ENCODE measurements at regions not wholly inside any gene's neighbourhood (a gene's known extent, or its start where the extent isn't known, plus 50 kb on each side); places are given as distances from the start of the nearest gene placed in this dataset.

DNA sequence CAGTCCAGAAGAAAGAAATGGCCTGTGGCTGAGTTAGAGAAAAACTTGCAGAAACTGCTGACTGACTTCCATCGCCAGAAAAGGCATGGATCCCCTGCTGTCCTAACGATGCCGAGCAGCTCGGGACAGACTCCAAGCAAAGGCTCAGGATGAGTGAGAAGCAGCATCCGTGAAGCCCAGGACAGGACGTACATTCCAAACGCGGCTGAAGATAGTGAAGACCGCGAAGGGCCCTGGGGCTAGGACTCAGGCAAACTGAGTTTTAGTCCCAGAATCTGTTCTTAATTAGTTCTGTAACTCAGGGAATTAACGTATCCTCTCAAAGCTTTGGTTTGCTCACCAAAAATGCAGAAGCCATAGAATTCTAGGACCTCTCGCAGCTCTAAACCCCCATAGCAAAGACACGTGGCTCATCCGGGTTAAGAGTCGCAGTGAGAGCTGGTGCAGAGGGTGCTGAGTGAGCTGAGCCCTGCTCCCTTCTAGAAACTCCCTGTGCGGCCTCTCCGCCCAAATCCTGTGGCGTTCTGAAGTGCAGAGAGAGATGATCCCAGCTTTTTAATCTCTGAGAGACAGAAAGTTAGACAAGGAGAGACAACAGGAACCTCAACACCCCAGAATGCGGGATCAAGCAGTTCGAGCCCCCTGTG is 132.9 kb upstream of the THBS2 start:
- no peak overlapping the region for H3K4me3 ChIP-seq
- in situ Hi-C loops (cut with MboI; ENCODE audit: low sequenced_read_pairs) = no loop called here

DNA sequence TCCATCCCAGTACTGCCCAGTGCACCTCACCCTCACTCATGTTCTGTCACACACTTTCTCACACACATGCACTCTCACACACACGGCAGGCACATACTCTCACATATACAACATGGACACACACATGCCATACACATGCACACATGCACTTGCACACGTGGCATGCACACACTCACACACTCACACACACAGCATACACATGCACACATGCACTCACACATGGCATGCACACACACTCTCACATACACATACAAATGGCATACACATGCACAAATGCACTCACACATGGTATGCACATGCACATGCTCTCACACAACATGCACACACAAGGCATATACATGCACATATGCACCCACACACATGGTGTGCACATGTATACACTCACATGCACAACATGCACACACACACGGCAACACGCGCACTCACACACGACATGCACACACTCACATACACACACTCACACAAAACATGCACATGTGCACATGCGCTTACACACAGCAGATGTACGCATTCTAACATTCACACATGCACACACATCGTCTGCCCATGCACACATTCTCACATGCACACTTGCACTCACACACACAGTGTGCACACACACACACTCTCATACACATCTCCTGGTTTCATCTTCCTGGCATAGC is 131.7 kb upstream of the THBS2 start:
- Histone ChIP-seq H3K9me3 (no peaks in the 10 kb centered on the region), H3K36me3 (replicated peaks) (no peaks in the 10 kb centered on the region), H3K4me3 (no peak overlapping the region), H3K27me3 (ENCODE audit: low read depth) (no peaks in the 10 kb centered on the region), H3K4me1 (no peaks in the 10 kb centered on the region)
- in situ Hi-C loops (cut with MboI; ENCODE audit: low sequenced_read_pairs) = no loop called here
- no peak for DNase-seq (ENCODE audit: low spot score in 2 of 2)

More for the DNA sequence above, 132.9 kb upstream of the THBS2 start:
- Histone ChIP-seq H3K27me3 (ENCODE audit: low read depth) (no peaks in the 10 kb centered on the region), H3K9me3 (no peaks in the 10 kb centered on the region), H3K4me1 (no peaks in the 10 kb centered on the region), H3K36me3 (replicated peaks) (no peaks in the 10 kb centered on the region)
- DNase-seq (ENCODE audit: low spot score in 2 of 2) = no peak

DNA sequence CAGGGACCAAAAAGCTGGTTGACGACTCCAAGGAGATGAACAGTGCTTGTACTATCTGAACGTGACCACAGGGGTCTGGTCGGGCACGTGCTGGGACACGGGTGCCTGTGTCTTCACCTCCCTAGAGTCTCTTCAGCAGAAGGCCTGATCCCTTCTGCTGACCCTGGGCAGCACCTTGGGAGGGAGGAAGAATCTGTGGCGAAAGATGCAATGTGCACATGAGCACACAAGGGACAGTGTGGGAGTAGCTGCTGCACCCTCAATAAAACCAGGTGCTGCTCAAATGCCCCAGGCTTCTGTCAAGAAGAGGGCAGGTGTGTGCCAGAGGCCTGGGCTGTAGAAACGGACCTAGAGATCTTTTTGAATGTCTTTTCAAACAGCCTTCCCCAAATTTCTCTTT is 130.6 kb upstream of the THBS2 start:
- Histone ChIP-seq H3K9me3 (no peaks in the 10 kb centered on the region), H3K27me3 (ENCODE audit: low read depth) (no peaks in the 10 kb centered on the region), H3K4me3 (no peak overlapping the region), H3K4me1 (no peaks in the 10 kb centered on the region), H3K36me3 (replicated peaks) (no peaks in the 10 kb centered on the region)
- no peak for DNase-seq (ENCODE audit: low spot score in 2 of 2)
- in situ Hi-C loops (cut with MboI; ENCODE audit: low sequenced_read_pairs) = no loop called here

DNA sequence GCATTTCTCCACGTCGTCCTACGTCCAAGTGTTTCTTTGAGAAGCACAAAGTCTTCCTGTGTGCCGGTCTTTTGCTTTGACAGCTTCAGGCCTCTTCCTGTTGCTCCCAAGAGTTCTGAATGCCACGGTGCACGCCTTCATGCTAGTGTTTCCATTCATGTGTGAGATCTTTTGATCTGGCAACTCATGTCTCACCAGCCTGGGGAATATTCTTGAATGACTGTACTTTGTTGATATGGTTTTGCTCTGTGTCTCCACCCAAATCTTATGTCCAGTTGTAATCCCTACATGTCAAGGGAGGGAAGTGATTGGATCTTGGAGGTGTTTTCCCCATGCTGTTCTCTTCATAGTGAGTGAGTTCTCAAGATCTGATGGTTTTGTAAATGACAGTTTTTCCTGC is 129.6 kb upstream of the THBS2 start:
- Histone ChIP-seq H3K9me3 (no peaks in the 10 kb centered on the region), H3K27me3 (ENCODE audit: low read depth) (no peaks in the 10 kb centered on the region), H3K4me1 (no peaks in the 10 kb centered on the region), H3K4me3 (no peak overlapping the region), H3K36me3 (replicated peaks) (no peaks in the 10 kb centered on the region)
- no peak for DNase-seq (ENCODE audit: low spot score in 2 of 2)
- in situ Hi-C loops (cut with MboI; ENCODE audit: low sequenced_read_pairs) = no loop called here

DNA sequence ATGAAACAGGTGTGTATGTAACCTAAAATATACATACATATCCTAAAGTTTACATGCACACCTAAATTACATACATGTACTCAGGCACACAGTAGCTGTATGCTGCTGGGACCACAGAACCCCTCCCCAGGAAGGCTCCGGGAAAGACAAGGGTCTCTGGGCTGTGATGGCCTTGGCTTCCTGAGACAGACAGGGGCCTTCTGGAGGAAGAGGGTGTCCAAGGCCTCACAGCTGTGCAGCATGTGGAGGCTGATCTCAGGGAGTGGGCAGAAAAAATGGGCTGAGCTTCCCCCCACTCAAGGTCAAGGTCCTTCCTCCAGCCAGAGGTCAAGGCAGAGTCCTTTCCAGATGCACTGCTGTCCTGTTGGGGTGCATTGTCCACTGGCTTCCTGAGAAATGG is 129.1 kb upstream of the THBS2 start:
- Histone ChIP-seq H3K4me3 (no peak overlapping the region), H3K36me3 (replicated peaks) (no peaks in the 10 kb centered on the region), H3K4me1 (no peaks in the 10 kb centered on the region), H3K9me3 (no peaks in the 10 kb centered on the region), H3K27me3 (ENCODE audit: low read depth) (no peaks in the 10 kb centered on the region)
- DNase-seq (ENCODE audit: low spot score in 2 of 2) = no peak
- in situ Hi-C loops (cut with MboI; ENCODE audit: low sequenced_read_pairs) = no loop called here

DNA sequence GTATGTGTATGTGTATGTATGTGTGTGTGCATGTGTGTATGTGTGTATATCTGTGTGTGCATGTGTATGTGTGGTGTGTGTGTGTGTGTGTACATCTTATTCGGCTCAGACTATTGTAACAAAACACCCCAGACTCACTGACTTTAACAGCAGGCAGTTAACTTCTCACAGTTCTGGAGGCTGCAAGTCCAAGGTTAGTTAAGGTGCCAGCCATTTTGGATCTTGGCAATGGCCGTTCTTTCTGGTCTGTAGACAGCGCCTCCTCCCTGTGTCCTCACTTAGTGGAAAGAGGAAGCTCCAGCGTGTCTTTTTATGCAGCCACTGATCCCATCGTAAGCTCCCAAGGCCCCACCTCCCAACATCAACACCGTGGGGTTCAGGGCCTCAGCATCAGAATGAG is 128.3 kb upstream of the THBS2 start:
- in situ Hi-C loops (cut with MboI; ENCODE audit: low sequenced_read_pairs) = no loop called here
- Histone ChIP-seq H3K9me3 (no peaks in the 10 kb centered on the region), H3K36me3 (replicated peaks) (no peaks in the 10 kb centered on the region), H3K27me3 (ENCODE audit: low read depth) (no peaks in the 10 kb centered on the region), H3K4me3 (no peak overlapping the region), H3K4me1 (no peaks in the 10 kb centered on the region)
- no peak for DNase-seq (ENCODE audit: low spot score in 2 of 2)

DNA sequence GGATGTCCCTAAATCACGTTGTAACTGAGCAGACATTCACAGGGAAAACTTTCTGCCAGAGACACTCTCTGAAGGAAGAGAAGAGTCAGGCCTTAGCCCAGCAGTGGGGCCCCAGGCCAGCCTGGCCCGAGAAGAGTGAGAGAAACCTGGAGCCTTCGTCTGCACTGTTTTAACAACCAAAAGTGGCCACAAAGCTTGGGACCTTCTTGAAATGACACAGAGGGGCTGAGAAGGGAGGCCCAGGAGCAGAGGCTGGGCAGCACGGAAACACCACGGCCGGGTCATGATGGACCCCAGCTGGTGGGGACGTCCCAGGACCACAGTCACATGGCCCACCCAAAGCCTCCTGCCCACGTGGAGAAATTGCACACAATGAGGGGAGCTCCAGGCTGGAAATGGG is 126.8 kb upstream of the THBS2 start:
- no peaks in the 10 kb centered on the region for H3K27me3 ChIP-seq (ENCODE audit: low read depth)
- H3K9me3 ChIP-seq = no peaks in the 10 kb centered on the region; the same call in 1 of the 2 replicates
- H3K4me3 ChIP-seq = no peak overlapping the region
- in situ Hi-C loops (cut with MboI; ENCODE audit: low sequenced_read_pairs) = no loop called here
- no peaks in the 10 kb centered on the region for H3K4me1 ChIP-seq
- no peaks in the 10 kb centered on the region for H3K36me3 ChIP-seq (replicated peaks)
- no peak for DNase-seq (ENCODE audit: low spot score in 2 of 2)

DNA sequence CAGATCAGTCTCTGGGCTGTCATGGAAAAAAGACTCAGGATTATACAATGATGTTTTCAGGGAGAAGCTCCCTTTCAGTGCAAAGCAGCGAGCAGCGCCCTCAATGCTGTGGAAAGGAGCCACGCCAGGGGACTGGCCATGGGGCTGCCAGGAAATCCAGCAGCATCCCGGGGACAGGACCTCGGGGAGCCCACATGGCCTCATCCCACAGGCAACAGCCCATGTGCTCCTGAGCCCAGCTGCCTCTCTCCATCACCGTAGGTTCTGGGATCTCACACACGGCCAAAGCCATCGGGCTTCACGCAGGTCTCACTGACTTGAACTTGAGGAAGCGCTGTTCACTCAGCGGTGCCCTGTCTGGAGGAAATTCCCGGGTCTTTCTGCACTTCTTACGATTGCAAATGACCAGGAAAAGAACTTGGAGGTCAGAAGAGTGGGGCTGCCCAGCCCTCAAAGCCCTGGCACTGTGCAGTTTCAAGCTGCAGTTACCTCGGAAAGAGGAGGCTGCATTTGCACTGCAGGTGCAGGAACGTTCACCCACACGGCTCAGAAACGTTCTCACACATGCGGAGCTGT is 125.9 kb upstream of the THBS2 start:
- Histone ChIP-seq H3K4me3 (no peak overlapping the region), H3K36me3 (replicated peaks) (no peaks in the 10 kb centered on the region), H3K9me3 (no peaks in the 10 kb centered on the region; the same call in 1 of the 2 replicates), H3K4me1 (no peaks in the 10 kb centered on the region), H3K27me3 (ENCODE audit: low read depth) (no peaks in the 10 kb centered on the region)
- in situ Hi-C loops (cut with MboI; ENCODE audit: low sequenced_read_pairs) = no loop called here
- DNase-seq (ENCODE audit: low spot score in 2 of 2) = no peak

DNA sequence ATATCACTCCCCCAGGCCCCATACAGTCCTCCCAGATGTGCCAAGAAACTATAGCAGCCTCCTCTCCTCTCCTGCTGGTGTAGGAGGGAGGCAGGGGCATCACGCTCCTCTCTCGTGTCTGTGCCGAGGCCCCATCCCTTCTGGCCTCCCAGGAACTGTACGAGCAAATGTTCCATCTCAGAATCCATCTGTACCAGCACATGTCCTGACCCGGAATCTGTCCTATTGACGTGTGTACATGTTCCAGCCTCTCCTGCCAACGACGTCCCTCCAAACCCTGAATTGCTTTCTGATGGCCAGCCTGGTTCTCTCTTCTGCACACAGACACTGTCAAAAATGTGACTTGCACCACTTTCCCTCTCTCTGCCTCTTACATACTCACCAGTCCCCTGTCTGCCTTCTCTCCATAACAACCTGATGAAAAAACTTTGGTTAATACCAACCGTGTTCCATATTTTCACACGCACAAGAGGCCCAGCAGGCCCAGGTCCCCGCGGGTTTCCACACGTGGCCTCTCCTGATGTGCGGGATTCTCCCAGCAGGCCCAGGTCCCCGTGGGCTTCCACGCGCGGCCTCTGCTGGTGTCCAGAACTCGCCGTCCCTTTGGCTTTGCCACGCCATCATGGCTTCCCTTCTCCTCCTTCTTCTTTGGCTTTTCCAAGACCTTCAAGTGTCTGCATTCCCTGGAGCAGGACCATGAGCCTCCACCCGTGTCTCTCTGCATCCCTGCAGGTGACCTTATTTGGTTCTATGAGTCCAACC is 125.2 kb upstream of the THBS2 start:
- no peaks in the 10 kb centered on the region for H3K4me1 ChIP-seq
- in situ Hi-C loops (cut with MboI; ENCODE audit: low sequenced_read_pairs) = no loop called here
- no peak overlapping the region for H3K4me3 ChIP-seq
- no peak for DNase-seq (ENCODE audit: low spot score in 2 of 2)
- H3K9me3 ChIP-seq = no peaks in the 10 kb centered on the region; the same call in 1 of the 2 replicates
- no peaks in the 10 kb centered on the region for H3K27me3 ChIP-seq (ENCODE audit: low read depth)
- H3K36me3 ChIP-seq (replicated peaks) = no peaks in the 10 kb centered on the region

DNA sequence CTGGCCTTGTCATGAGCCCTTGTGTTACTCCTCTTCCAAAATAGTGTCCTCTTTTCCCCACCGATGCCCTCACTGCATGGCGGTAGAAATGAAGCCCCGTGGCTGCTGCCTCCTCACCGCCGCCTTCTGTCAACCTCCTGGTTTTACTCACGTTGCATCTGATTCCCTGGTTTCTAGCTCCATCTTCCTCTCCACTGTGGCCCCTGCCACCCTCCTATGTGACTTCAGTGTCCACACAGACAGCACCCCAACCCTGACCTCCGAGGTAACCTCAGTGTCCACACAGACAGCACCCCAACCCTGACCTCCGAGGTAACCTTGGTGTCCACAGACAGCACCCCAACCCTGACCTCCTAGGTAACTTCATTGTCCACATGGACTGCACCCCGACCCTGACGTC is 122.8 kb upstream of the THBS2 start:
- Histone ChIP-seq H3K4me3 (no peak overlapping the region), H3K27me3 (ENCODE audit: low read depth) (no peaks in the 10 kb centered on the region), H3K36me3 (replicated peaks) (no peaks in the 10 kb centered on the region), H3K9me3 (no peaks in the 10 kb centered on the region; the same call in 1 of the 2 replicates), H3K4me1 (no peaks in the 10 kb centered on the region)
- DNase-seq (ENCODE audit: low spot score in 2 of 2) = no peak
- in situ Hi-C loops (cut with MboI; ENCODE audit: low sequenced_read_pairs) = no loop called here

DNA sequence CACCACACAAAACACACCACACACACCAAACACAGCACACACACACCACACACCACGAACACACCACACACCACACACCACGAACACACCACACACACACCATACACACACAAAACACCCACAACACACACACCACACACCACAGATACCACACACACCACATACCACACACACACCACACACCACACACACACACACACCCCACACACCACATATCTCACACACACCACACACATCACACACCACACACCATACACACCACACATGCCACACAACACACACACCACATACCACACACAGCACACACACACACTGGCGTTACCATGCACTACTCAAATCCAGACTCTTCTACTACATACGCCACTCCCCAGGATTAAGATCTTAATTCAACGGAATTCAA is 118.9 kb upstream of the THBS2 start:
- no peak for DNase-seq (ENCODE audit: low spot score in 2 of 2)
- in situ Hi-C loops (cut with MboI; ENCODE audit: low sequenced_read_pairs) = no loop called here
- H3K4me1 ChIP-seq = no peaks in the 10 kb centered on the region
- H3K4me3 ChIP-seq = no peak overlapping the region
- no peaks in the 10 kb centered on the region; the same call in 1 of the 2 replicates for H3K9me3 ChIP-seq
- H3K27me3 ChIP-seq (ENCODE audit: low read depth) = no peaks in the 10 kb centered on the region
- no peaks in the 10 kb centered on the region for H3K36me3 ChIP-seq (replicated peaks)

DNA sequence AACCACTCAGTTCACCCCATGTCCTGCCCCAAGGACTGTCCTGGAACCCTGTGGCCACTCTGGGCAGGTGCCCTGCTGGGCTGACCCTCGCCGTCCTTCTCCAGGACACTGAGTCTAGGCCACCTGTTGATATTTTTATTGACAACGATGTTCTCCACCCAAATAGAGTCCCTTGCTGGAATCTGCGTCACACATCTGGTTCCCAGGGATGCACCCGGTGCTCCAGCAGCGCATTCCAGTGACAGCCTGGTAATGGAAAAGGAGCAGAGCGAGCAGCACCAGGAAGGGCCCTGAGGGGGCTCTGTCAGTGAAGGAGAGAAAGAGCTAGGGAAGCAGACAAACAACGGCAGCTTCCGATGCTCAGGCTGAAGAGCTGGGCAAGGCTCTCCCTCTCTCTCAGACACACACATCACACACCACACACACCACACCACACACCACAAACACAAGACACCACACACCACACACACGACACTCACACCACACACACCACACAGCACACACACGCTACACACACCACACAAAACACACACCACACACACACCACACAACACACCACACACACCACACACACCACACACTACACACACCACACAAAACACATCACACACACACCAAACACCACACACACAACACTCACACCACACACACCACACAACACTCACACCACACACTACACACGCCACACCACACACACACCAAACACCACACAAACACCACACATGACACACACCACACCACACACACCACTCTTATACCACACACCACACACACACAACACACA is 117.9 kb upstream of the THBS2 start:
- in situ Hi-C loops (cut with MboI; ENCODE audit: low sequenced_read_pairs) = no loop called here
- Histone ChIP-seq H3K4me1 (no peaks in the 10 kb centered on the region), H3K4me3 (no peak overlapping the region), H3K9me3 (no peaks in the 10 kb centered on the region; the same call in 1 of the 2 replicates), H3K27me3 (ENCODE audit: low read depth) (no peaks in the 10 kb centered on the region), H3K36me3 (replicated peaks) (no peaks in the 10 kb centered on the region)
- DNase-seq (ENCODE audit: low spot score in 2 of 2) = peak; percentile 8 to 50

DNA sequence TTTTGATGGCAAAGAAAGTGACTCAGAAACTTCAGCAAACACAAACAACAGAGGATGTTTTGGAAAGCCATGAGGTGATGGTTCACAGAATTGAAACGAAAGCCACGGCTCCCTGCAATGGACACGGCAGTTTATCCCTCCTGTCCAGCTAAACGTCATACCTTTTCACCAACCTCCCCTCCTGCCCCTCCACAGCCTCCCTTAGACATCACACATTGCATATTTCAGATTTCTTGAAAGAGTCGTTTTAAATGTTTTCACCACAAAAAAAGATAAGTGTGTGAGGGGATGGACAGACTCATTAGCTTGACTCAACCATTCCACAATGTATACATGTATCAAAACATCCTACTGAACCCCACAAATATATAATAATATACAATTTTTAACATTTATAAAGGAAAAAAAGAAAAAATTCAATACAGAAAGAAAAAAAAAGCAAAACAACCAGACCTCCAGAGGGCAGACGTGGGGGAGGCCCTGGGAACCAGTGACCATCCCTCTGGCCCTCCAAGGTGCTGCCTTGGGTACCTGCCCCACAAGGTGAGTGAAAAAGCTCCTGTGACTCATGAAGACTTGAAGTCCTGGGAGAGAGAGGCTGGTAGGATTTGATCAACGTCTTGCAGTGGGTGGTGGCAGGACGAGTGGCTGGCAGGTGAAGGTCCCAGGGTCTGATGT is 117.2 kb upstream of the THBS2 start:
- H3K9me3 ChIP-seq = no peaks in the 10 kb centered on the region; the same call in 1 of the 2 replicates
- no peaks in the 10 kb centered on the region for H3K27me3 ChIP-seq (ENCODE audit: low read depth)
- no peak for DNase-seq (ENCODE audit: low spot score in 2 of 2)
- no peaks in the 10 kb centered on the region for H3K4me1 ChIP-seq
- no peak overlapping the region for H3K4me3 ChIP-seq
- in situ Hi-C loops (cut with MboI; ENCODE audit: low sequenced_read_pairs) = no loop called here
- H3K36me3 ChIP-seq (replicated peaks) = no peaks in the 10 kb centered on the region
